Ectodermal cell (in vitro differentiated cells): ENCODE measurements at regions not wholly inside any gene's neighbourhood (a gene's known extent, or its start where the extent isn't known, plus 50 kb on each side); places are given as distances from the start of the nearest gene placed in this dataset.

Experiments
- H3K27ac ChIP-seq: 2 replicates; pipeline ENCODE4 v1.7.0; 2013; ENCODE audit warnings: mild to moderate bottlenecking, low read depth, low read length; ENCODE audit not compliant: insufficient read depth, poor library complexity, severe bottlenecking
- H3K27me3 ChIP-seq: 2 replicates; pipeline ENCODE4 v1.7.0; 2013; ENCODE audit warnings: mild to moderate bottlenecking, low read length; ENCODE audit not compliant: insufficient read depth, control insufficient read depth, poor library complexity, severe bottlenecking
- H3K36me3 ChIP-seq: one replicate; pipeline ENCODE4 v1.7.0; 2013; ENCODE audit warnings: low read length; ENCODE audit not compliant: control insufficient read depth, insufficient read depth
- H3K4me1 ChIP-seq: one replicate; pipeline ENCODE4 v1.7.0; 2013; ENCODE audit warnings: low read length; ENCODE audit not compliant: control insufficient read depth, insufficient read depth
- H3K4me3 ChIP-seq: 2 replicates; pipeline ENCODE4 v1.7.0; 2013; ENCODE audit warnings: low read depth, low read length, control low read depth; ENCODE audit not compliant: insufficient read depth
- H3K9me3 ChIP-seq: 2 replicates; pipeline ENCODE4 v1.7.0; 2013; ENCODE audit warnings: mild to moderate bottlenecking, low read length, moderate library complexity; ENCODE audit not compliant: control insufficient read depth
- WGBS, 2 experiments: methylation state at CpG; one replicate each; pipeline ENCODE4 v1.1.7; 2013; ENCODE audit warnings: missing lambda C conversion rate in 2 of 2; 5-methylcytosine and 5-hydroxymethylcytosine counted together

DNA sequence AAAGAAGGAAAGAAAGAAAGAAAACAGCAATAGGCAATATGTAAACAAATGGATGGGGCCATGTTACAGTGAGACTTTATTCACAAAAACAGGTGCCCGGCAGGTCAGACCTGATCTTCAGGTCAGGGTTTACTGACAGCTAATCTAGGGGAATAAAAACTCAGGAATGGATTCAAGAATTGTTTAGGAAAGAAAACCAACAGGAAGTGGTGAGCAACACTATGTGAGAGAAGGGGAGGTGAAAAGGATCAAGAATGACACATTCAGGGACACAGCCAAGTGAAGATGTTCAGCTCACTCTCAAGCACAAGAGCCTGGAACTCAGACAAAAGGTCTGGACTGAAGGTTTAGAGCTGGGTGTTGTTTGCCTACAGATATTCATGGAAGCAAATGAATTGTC, 244.5 kb downstream of the EFNB2 start:
- peaks cover 9% of the 10 kb centered on the region for H3K4me1 ChIP-seq
- 88 to 90% methylated on average over 1 of the region's 1 CpG for WGBS, 2 experiments
- no peak overlapping the region for H3K4me3 ChIP-seq

DNA sequence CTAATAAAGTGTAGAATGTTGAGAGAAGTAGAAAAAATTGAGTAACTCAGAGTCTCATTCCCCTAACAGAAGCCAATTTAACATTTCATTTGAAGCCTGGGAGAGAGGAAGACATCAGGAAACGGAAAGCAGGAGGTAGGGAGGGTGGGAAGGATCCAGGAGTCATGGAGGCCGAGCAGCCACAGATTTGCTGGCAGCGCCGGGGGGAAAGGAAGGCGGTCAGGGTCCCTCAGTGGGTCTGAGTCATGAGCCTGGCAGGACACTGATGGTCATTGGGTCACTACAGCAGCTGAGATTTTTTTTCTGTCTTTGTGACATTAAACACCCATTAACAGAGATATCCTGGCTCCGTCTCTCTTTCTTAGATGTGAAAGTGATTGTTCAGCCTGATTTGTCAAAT, 248.1 kb downstream of the EFNB2 start:
- Histone ChIP-seq H3K27me3 (no peaks in the 10 kb centered on the region), H3K9me3 (no peaks in the 10 kb centered on the region), H3K27ac (no peak overlapping the region), H3K4me3 (no peak overlapping the region), H3K4me1 (peaks cover 9% of the 10 kb centered on the region), H3K36me3 (no peaks in the 10 kb centered on the region)
- WGBS, 2 experiments = 92 to 95% methylated on average over 6 of the region's 6 CpGs

More for the DNA sequence above, 244.5 kb downstream of the EFNB2 start:
- H3K27ac ChIP-seq = no peak overlapping the region
- H3K27me3 ChIP-seq = no peaks in the 10 kb centered on the region
- no peaks in the 10 kb centered on the region for H3K36me3 ChIP-seq
- no peaks in the 10 kb centered on the region for H3K9me3 ChIP-seq

DNA sequence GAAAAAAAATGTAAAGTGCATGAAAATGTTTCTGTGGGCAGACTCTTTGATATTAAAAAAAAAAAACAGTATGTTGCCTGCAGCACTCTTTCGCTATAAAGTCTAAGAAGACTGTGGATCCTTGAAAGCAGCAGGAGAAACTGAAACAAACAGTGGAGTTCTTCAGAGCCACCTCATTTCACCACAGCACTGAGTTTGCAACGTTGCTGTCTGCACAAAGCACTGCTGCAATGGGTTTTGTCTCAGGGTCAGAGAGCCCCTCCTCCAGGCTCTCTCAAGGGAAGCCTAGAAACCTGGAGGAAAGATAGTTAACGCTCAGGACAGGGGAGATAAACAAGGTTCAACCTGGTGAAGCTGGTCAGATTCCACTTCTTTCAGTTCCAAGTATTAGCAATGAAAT, 248.7 kb downstream of the EFNB2 start:
- WGBS, 2 experiments = 34 to 47% methylated on average over 3 of the region's 3 CpGs
- no peaks in the 10 kb centered on the region for H3K27me3 ChIP-seq
- no peak overlapping the region for H3K27ac ChIP-seq
- peaks cover 9% of the 10 kb centered on the region for H3K4me1 ChIP-seq
- no peaks in the 10 kb centered on the region for H3K9me3 ChIP-seq
- no peak overlapping the region for H3K4me3 ChIP-seq
- H3K36me3 ChIP-seq = no peaks in the 10 kb centered on the region

DNA sequence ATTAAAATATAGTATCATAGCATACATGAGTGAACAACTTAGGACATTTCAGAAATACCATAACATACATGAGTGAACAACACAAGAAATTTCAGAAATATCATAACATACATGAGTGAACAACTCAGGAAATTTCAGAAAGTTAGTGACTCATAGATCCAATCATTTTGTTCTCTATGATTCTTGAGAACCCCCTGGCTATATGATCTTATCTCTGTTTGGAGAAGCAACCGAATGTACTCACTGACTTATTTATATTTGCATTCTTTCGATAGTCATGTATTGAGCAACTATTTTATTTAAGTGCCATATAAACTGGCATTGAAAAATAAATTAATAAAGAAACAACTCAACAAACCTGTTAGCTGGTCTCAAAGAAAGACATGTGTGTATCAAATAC, 251.1 kb downstream of the EFNB2 start:
- Histone ChIP-seq H3K27me3 (no peaks in the 10 kb centered on the region), H3K4me3 (no peak overlapping the region), H3K9me3 (no peaks in the 10 kb centered on the region), H3K4me1 (peaks cover 11% of the 10 kb centered on the region), H3K27ac (no peak overlapping the region), H3K36me3 (no peaks in the 10 kb centered on the region)
- 80 to 100% methylated on average over 1 of the region's 2 CpGs for WGBS, 2 experiments

DNA sequence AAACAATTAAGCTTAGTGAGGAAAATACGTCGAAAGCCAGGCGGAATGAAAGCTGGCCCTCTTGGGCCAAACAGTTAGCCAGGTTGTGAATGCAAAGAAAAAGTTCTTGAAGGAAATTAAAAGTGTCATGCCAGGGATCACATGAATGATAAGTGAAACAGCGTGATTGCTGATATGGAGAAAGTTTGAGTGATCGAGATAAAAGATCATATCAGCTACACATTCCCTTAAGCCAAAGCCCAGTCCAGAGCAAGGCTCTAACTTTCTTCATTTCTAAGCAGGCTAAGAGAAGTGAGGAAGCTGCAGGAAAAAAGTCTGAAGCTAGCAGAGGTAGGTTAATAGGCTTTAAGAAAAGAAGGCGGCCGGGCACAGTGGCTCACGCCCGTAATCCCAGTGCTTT, 254.0 kb downstream of the EFNB2 start:
- no peak overlapping the region for H3K4me3 ChIP-seq
- H3K27ac ChIP-seq = no peak overlapping the region
- H3K9me3 ChIP-seq = no peaks in the 10 kb centered on the region
- WGBS, 2 experiments = 80 to 82% methylated on average over 8 to 9 of the region's 9 CpGs
- H3K36me3 ChIP-seq = no peaks in the 10 kb centered on the region
- peaks cover 18% of the 10 kb centered on the region for H3K4me1 ChIP-seq
- no peaks in the 10 kb centered on the region for H3K27me3 ChIP-seq

DNA sequence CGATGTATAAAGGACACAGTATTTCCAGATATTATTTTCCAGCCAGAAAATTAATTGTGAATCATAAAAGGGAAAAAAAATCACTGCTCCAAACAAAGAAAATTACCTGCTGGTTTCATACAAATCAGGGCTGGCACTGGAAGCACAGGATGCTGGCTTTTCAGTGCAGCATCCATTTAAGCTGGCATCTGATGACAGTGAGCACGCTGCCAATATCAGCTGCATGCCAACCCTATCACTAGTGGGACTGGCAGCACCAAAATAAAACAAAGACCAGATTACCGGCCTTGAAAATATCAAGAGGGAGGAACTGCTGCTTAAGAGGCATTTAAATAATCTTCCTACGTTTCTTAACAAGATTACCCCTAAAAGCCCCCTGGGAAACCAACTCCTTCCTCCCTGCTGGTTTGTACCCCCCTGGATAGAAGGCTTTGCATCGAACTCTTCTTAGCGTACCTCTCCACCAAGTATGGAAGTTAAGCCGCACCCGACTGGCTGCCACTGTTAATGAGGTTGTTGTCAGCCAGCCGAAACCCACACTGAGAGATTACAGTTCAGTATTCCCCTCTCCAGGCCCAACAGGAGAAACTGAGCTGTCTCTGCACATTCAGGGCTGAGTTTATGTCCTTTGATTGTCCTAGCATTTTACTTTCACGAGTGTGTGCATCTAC, 257.8 kb downstream of the EFNB2 start:
- H3K36me3 ChIP-seq = no peaks in the 10 kb centered on the region
- 55 to 68% methylated on average over 10 of the region's 10 CpGs for WGBS, 2 experiments
- no peaks in the 10 kb centered on the region for H3K9me3 ChIP-seq
- H3K4me3 ChIP-seq = no peak overlapping the region
- peaks cover 17% of the 10 kb centered on the region for H3K4me1 ChIP-seq
- no peak overlapping the region for H3K27ac ChIP-seq
- no peaks in the 10 kb centered on the region for H3K27me3 ChIP-seq

DNA sequence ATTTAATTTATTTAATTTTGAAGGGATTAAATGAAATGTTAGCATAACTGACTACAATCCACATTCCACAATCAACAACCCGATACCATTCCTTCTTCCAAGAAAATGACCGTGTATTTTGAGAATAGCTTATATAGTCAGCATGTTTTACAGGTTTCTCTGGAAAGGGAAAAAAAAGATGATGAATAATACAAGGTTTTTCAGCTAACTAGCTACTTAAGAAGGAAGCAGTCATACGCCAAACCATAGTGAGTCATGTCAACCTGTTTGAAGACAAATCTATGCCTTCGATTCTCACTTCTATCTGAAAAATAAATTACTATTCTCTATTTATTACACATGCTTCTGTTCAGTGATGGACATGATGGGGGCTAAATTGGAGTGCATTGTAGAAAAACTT, 258.6 kb downstream of the EFNB2 start:
- no peak overlapping the region for H3K4me3 ChIP-seq
- no peak overlapping the region for H3K27ac ChIP-seq
- no peaks in the 10 kb centered on the region for H3K9me3 ChIP-seq
- H3K4me1 ChIP-seq = peaks cover 17% of the 10 kb centered on the region
- 91 to 95% methylated on average over 2 to 4 of the region's 4 CpGs for WGBS, 2 experiments
- H3K36me3 ChIP-seq = no peaks in the 10 kb centered on the region
- no peaks in the 10 kb centered on the region for H3K27me3 ChIP-seq

DNA sequence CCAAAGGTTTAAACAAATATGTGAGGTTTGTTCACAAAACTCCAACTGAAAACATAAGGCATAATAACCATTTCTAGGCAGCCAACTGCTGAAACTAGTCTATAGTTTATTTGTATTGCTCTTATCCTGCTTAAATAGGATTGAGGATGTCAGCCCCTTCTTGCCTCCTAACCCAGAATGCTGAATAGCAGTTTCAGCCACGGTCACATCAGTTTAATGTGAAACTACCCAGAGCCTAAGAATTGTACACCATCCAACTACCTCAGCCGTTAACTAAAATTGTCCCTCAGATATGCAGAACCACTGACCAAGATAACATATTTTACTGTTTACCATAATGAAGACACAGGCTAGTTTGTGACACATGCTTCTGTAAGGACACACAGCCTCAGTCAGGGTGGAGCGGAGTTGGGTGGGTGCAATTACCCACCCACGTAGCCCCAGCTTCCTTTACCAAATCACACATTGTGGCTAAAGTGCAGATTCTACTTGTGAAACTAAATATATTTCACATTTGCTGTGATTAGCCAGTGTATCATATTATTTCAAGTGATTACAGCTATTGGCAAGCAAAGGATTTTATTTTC, 259.9 kb downstream of the EFNB2 start:
- H3K27me3 ChIP-seq = no peaks in the 10 kb centered on the region
- no peaks in the 10 kb centered on the region for H3K9me3 ChIP-seq
- H3K27ac ChIP-seq = no peak overlapping the region
- no peaks in the 10 kb centered on the region for H3K36me3 ChIP-seq
- H3K4me1 ChIP-seq = peaks cover 17% of the 10 kb centered on the region
- 87 to 94% methylated on average over 4 of the region's 4 CpGs for WGBS, 2 experiments
- H3K4me3 ChIP-seq = no peak overlapping the region

DNA sequence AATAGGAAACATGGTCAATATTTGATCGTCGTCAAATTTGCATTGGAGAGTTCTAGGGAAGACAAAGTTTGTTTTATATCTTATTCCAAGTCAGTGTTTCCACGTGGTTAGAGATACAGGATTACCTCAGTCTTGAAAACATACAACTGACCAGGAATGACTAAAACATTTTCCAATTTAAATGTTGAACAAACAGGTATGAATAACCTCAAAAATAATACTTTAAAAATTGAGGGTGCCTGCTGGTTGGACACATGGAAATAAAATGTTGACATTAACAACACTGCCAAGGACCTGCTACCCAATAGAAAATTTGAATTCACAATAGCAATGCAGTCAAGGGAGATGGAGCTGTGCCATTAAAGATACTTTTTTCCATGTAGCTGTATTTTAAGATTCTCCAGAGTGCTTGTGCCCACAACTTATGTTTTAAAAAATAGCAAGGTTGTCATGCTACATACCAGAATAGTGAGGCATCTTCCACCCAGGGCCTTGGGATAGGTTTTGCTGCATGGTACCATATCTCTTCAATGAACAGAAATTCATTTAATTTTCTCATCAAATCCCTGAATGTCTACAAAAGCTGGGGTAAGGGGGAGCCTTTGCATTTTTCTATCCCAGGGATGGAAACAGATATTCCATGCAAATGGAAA, 260.8 kb downstream of the EFNB2 start:
- Histone ChIP-seq H3K27me3 (no peaks in the 10 kb centered on the region), H3K4me1 (peaks cover 17% of the 10 kb centered on the region), H3K27ac (no peak overlapping the region), H3K4me3 (no peak overlapping the region), H3K36me3 (no peaks in the 10 kb centered on the region), H3K9me3 (no peaks in the 10 kb centered on the region)
- 94 to 100% methylated on average over 3 of the region's 3 CpGs for WGBS, 2 experiments

DNA sequence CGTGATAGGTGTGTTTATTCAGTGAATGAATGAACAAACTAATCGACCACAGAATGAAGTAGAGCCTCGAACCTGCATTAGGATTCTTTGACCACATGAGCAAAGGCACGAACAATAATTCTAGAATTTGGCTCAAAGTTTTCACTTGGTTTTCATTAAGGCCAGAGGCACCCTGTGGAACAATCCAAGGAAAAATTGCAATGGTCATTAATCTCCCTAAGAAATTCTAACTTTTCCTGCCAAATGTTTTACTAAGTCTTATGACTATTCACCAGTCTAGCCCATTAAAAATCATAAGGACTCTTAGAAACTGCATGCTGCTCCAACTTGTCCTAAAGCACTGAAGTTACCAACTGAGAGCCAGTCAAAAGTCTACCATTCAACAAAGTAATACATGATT, 271.7 kb downstream of the EFNB2 start:
- Histone ChIP-seq H3K27me3 (no peaks in the 10 kb centered on the region), H3K4me3 (no peak overlapping the region), H3K27ac (no peak overlapping the region), H3K36me3 (peaks cover 4% of the 10 kb centered on the region), H3K4me1 (no peaks in the 10 kb centered on the region), H3K9me3 (no peaks in the 10 kb centered on the region)
- WGBS, 2 experiments = 96% methylated on average over 4 of the region's 4 CpGs
